ENCODE measurements at regions not wholly inside any gene's neighbourhood (a gene's known extent, or its start where the extent isn't known, plus 50 kb on each side); places are given as distances from the start of the nearest gene placed in this dataset.

DNA sequence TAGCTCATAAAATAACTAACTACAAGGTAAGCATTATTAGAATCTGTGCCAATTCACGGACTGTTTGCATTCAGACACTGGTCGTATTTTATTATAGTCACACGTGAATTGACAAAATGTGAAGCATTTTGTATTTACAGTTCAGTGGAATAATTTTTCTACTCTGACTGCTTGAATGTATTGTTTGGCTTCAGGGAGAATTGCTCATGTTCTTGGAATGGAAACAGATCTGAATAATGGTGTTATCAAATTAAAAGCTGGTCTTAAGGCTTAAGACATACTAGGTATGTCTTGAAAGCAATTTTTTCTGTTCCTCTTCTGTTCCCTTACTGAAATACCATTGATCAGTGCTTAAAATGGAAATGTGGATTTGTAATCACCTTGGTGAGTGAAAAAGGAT is 543.7 kb upstream of the TLE4 start:
- H2AFZ ChIP-seq (ENCODE audit: low read length) = no peak overlapping the region
- H3K9ac ChIP-seq (replicated peaks in 1 of 4; ENCODE audit: extremely low read depth in 1 of 4, low read depth in 3 of 4, low read length in 3 of 4) = no peak overlapping the region
- no peak overlapping the region for H4K5ac ChIP-seq (ENCODE audit: insufficient read length, low read depth, low read length)
- H4K20me1 ChIP-seq (replicated peaks in 1 of 2; ENCODE audit: control insufficient read depth in 1 of 2, insufficient read depth in 2 of 2, low read length in 2 of 2) = no peaks in the 10 kb centered on the region
- H3K27ac ChIP-seq (ENCODE audit: low read depth, low read length) = no peak overlapping the region
- no peak overlapping the region for H3K18ac ChIP-seq (ENCODE audit: extremely low read depth, low read length)
- ChIA-PET CTCF (ENCODE audit: partially characterized antibody) (interaction anchor here (0.7 to 1.0 kb wide), 2 partner anchors 102 to 1297 kb away, joined by 3 read pairs; no protein-coding TSS in a partner anchor), POLR2A (ENCODE audit: partially characterized antibody) (interaction anchor here (1.3 kb wide), 1 partner anchor 12 kb away, joined by 3 read pairs; no protein-coding TSS in a partner anchor)
- no peak overlapping the region for H3K23ac ChIP-seq (ENCODE audit: insufficient read length)
- 88% methylated on average over 3 of the region's 3 CpGs; no CpG with 5 or more reads in 1 of the 2 experiments for WGBS, 2 experiments (ENCODE audit: extremely low coverage in 1 of 2, insufficient coverage in 1 of 2, insufficient read length in 1 of 2, insufficient replicate concordance in 2 of 2, low coverage in 1 of 2, low lambda C conversion rate in 2 of 2, missing lambda C conversion rate in 1 of 2)
- H4K91ac ChIP-seq (replicated peaks; ENCODE audit: insufficient read length, low read length) = no peak overlapping the region
- H3K4me3 ChIP-seq (ENCODE audit: extremely low read depth in 1 of 4, insufficient read depth in 2 of 4, low read depth in 3 of 4, low read length in 4 of 4) = no peak overlapping the region
- H3K4ac ChIP-seq (replicated peaks; ENCODE audit: insufficient read length, low read depth, low read length) = no peak overlapping the region
- no peak overlapping the region for H2BK12ac ChIP-seq (ENCODE audit: low read depth, low read length)
- no peaks in the 10 kb centered on the region for H3K27me3 ChIP-seq (replicated peaks in 1 of 4; ENCODE audit: control insufficient read depth in 3 of 4, extremely low read depth in 1 of 4, insufficient read depth in 3 of 4, low read length in 3 of 4)
- H3K9me3 ChIP-seq (ENCODE audit: insufficient read depth in 2 of 2, low read depth in 1 of 2, low read length in 1 of 2) = no peaks in the 10 kb centered on the region
- H3K36me3 ChIP-seq (ENCODE audit: control insufficient read depth in 2 of 4, insufficient read depth in 4 of 4, low read length in 3 of 4) = no peaks in the 10 kb centered on the region
- H4K8ac ChIP-seq (ENCODE audit: extremely low read depth, insufficient read depth, low read length) = no peak overlapping the region
- H2AK5ac ChIP-seq (ENCODE audit: low read depth, low read length) = no peak overlapping the region
- no peak for DNase-seq (ENCODE audit: low read depth in 1 of 2, low spot score in 2 of 2)
- no peak overlapping the region for H3K56ac ChIP-seq (replicated peaks; ENCODE audit: insufficient read length, low read depth, low read length)
- H3K79me2 ChIP-seq (ENCODE audit: control insufficient read depth in 1 of 2, insufficient read depth in 2 of 2, low read length in 2 of 2) = no peaks in the 10 kb centered on the region
- H2BK20ac ChIP-seq (ENCODE audit: low read length) = no peak overlapping the region
- no peaks in the 10 kb centered on the region for H3K79me1 ChIP-seq (ENCODE audit: low read depth, low read length)
- no peak overlapping the region for H2BK120ac ChIP-seq (replicated peaks; ENCODE audit: low read depth, low read length)
- H3K4me1 ChIP-seq (replicated peaks in 1 of 4; ENCODE audit: control insufficient read depth in 3 of 4, insufficient read depth in 4 of 4, low read length in 3 of 4) = peaks cover 0 to 4% (median 1%) of the 10 kb centered on the region in 4 experiments; a peak in 1 of 7 replicates
- no peak overlapping the region for H2BK15ac ChIP-seq (ENCODE audit: low read length)
- H2BK5ac ChIP-seq (ENCODE audit: low read depth, low read length) = no peak overlapping the region
- H3K14ac ChIP-seq (ENCODE audit: insufficient read length) = no peak overlapping the region
- FAIRE-seq = no peak
- H3K4me2 ChIP-seq (ENCODE audit: insufficient read depth in 1 of 2, low read depth in 2 of 2, low read length in 2 of 2) = no peak overlapping the region
- H3K23me2 ChIP-seq (ENCODE audit: low read depth, low read length) = no peaks in the 10 kb centered on the region; the same call in 1 of the 2 replicates
- no peak for TF ChIP-seq FOSL1 (IDR thresholded peaks at IDR 0.05; ENCODE audit: insufficient read depth, low read depth, low read length)
- no peak for TF ChIP-seq CHD2 (IDR thresholded peaks at IDR 0.05; ENCODE audit: low read length)
- TF ChIP-seq TBP (IDR thresholded peaks at IDR 0.05; ENCODE audit: low read depth, low read length) = no peak
- no peak for TF ChIP-seq SIN3A (conservative IDR thresholded peaks at IDR 0.05 in 1 of 2, IDR thresholded peaks at IDR 0.05 in 1 of 2; ENCODE audit: low read depth in 1 of 2, low read length in 2 of 2)
- TF ChIP-seq SP4 (IDR thresholded peaks at IDR 0.05; ENCODE audit: low read length) = no peak
- no peak for TF ChIP-seq GABPA (IDR thresholded peaks at IDR 0.05; ENCODE audit: borderline replicate concordance, insufficient read depth, low read length)
- no peak for TF ChIP-seq EGR1 (IDR thresholded peaks at IDR 0.05; ENCODE audit: borderline replicate concordance, low read depth, low read length)
- TF ChIP-seq NRF1 (IDR thresholded peaks at IDR 0.05; ENCODE audit: low read depth, low read length) = no peak
- no peak for TF ChIP-seq POLR2A (IDR thresholded peaks at IDR 0.05; ENCODE audit: control extremely low read depth in 1 of 2, low read depth in 2 of 2, low read length in 2 of 2)
- TF ChIP-seq RBBP5 (IDR thresholded peaks at IDR 0.05; ENCODE audit: borderline replicate concordance, low read depth, low read length) = no peak
- TF ChIP-seq SP2 (IDR thresholded peaks at IDR 0.05; ENCODE audit: low read length) = no peak
- TF ChIP-seq KDM1A (IDR thresholded peaks at IDR 0.05; ENCODE audit: borderline replicate concordance, low read length) = no peak
- TF ChIP-seq EP300 (IDR thresholded peaks at IDR 0.05; ENCODE audit: borderline replicate concordance in 1 of 2, low read depth in 2 of 2, low read length in 2 of 2) = no peak
- TF ChIP-seq GTF2F1 (IDR thresholded peaks at IDR 0.05; ENCODE audit: borderline replicate concordance, low read depth, low read length) = no peak
- TF ChIP-seq KDM5A (IDR thresholded peaks at IDR 0.05; ENCODE audit: low read length) = no peak
